ENCODE measurements at regions not wholly inside any gene's neighbourhood (a gene's known extent, or its start where the extent isn't known, plus 50 kb on each side); places are given as distances from the start of the nearest gene placed in this dataset.

DNA sequence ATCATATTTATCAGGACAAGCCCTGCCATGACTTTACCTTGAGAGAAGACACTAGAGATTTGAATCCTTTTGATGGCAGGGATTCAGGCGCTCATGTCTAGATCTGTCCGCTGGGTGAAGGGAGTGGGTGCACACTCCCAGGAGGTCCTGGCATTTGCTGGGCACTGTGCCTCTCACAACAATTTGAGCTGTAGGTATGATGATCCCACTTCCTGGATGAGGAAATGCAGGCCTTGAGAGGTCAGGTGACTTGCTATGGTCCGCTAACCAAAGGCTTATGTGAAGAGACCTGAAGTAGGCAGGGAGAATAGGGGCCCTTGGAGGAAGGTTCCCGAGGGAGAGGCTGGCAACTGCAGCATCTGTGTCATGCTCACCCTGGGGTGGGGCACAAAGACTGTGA lies 206.1 kb downstream of the HAUS1 start:
- H3K27me3 ChIP-seq (replicated peaks in 1 of 4; ENCODE audit: control extremely low read depth in 1 of 4, control insufficient read depth in 3 of 4, insufficient read depth in 4 of 4, low read length in 3 of 4): peaks cover 0 to under 1% (median 0%) of the 10 kb centered on the region in 4 experiments
- no peak overlapping the region for H3K9ac ChIP-seq (ENCODE audit: low read length)
- intact Hi-C loops (cut with micrococcal nuclease): no loop called here
- H3K9me3 ChIP-seq (ENCODE audit: control extremely low read depth in 1 of 3, control insufficient read depth in 2 of 3, insufficient read depth in 1 of 3, low read length in 2 of 3): peaks cover 0 to 4% (median 0%) of the 10 kb centered on the region in 3 donors
- H3K4me2 ChIP-seq (replicated peaks; ENCODE audit: low read depth, low read length, poor library complexity, severe bottlenecking): no peak overlapping the region
- no peak overlapping the region for H2AFZ ChIP-seq (ENCODE audit: insufficient read depth, low read depth, low read length, poor library complexity, severe bottlenecking)
- H3K79me2 ChIP-seq (ENCODE audit: control insufficient read depth, insufficient read depth, low read length): no peaks in the 10 kb centered on the region
- H3K9me3 Mint-ChIP-seq (ENCODE audit: insufficient read depth): peaks cover 3% of the 10 kb centered on the region
- POLR2A ChIA-PET: no interaction called here
- WGBS (ENCODE audit: insufficient coverage): 95% methylated on average over 4 of the region's 4 CpGs
- H3K4me3 Mint-ChIP-seq: no peak overlapping the region
- no peaks in the 10 kb centered on the region for H3K4me1 ChIP-seq (ENCODE audit: control insufficient read depth in 2 of 2, insufficient read depth in 2 of 2, low read length in 2 of 2)
- ATAC-seq (ENCODE audit: low read depth): no peak
- H3K4me1 Mint-ChIP-seq: no peaks in the 10 kb centered on the region
- H4K20me1 ChIP-seq (ENCODE audit: control insufficient read depth, insufficient read depth, low read length, poor library complexity, severe bottlenecking): no peaks in the 10 kb centered on the region
- TF ChIP-seq, protein P1, sequence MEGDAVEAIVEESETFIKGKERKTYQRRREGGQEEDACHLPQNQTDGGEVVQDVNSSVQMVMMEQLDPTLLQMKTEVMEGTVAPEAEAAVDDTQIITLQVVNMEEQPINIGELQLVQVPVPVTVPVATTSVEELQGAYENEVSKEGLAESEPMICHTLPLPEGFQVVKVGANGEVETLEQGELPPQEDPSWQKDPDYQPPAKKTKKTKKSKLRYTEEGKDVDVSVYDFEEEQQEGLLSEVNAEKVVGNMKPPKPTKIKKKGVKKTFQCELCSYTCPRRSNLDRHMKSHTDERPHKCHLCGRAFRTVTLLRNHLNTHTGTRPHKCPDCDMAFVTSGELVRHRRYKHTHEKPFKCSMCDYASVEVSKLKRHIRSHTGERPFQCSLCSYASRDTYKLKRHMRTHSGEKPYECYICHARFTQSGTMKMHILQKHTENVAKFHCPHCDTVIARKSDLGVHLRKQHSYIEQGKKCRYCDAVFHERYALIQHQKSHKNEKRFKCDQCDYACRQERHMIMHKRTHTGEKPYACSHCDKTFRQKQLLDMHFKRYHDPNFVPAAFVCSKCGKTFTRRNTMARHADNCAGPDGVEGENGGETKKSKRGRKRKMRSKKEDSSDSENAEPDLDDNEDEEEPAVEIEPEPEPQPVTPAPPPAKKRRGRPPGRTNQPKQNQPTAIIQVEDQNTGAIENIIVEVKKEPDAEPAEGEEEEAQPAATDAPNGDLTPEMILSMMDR (IDR thresholded peaks at IDR 0.05): no peak
- TF ChIP-seq EZH2 (IDR thresholded peaks at IDR 0.05; ENCODE audit: borderline replicate concordance, insufficient read depth, low read depth, low read length, poor library complexity, severe bottlenecking): no peak
- no peak overlapping the region for H3K4me3 ChIP-seq (ENCODE audit: control extremely low read depth in 1 of 5, extremely low read depth in 1 of 5, insufficient read depth in 1 of 5, low read depth in 2 of 5, low read length in 4 of 5)
- DNase-seq: no peak
- CTCF ChIA-PET: no interaction called here
- H3K36me3 ChIP-seq (replicated peaks in 1 of 2; ENCODE audit: control extremely low read depth in 1 of 2, control insufficient read depth in 1 of 2, extremely low read depth in 1 of 2, insufficient read depth in 2 of 2, low read length in 1 of 2): no peaks in the 10 kb centered on the region
- peaks cover 8% of the 10 kb centered on the region for H3K27me3 Mint-ChIP-seq
- no peak overlapping the region for H3K27ac ChIP-seq (ENCODE audit: low read length in 2 of 2)
- H3K27ac Mint-ChIP-seq: no peak overlapping the region

DNA sequence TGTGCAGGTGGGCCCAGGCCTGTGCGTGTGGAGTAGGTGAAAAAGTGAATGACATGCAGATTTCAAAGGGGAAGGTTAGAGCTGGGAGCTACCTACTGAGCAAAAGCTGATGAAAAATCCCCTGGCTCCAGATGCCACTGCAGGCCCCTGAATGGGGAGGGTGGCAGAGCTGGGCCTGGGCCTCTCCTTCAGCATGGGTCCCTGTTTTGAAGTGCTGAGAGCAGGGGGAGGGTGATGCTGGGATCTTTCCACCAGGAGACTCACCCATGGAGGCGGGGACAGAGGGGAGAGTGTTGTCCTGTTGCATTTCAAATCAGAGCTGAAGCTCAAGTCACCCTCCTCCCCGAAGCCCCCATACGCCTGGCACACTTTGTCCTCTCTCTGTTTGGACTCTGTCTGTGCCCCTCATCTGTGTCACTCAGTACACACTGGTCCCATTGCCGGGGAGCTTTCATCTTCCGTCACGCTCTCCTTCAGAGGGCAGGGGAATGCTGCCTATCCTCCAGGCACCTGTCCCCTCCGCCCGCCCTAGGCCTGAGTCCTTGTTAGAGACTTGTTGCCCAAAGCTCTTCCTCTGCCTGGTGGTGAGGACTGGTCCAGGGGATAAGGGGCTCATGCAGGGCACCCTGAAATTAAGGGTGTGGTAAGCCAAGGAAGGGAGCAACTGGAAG lies 206.6 kb downstream of the HAUS1 start:
- Histone ChIP-seq H3K79me2 (ENCODE audit: control insufficient read depth, insufficient read depth, low read length) (no peaks in the 10 kb centered on the region), H4K20me1 (ENCODE audit: control insufficient read depth, insufficient read depth, low read length, poor library complexity, severe bottlenecking) (no peaks in the 10 kb centered on the region), H3K4me2 (replicated peaks; ENCODE audit: low read depth, low read length, poor library complexity, severe bottlenecking) (no peak overlapping the region), H3K27ac (ENCODE audit: low read length in 2 of 2) (no peak overlapping the region), H3K9ac (ENCODE audit: low read length) (no peak overlapping the region), H3K36me3 (replicated peaks in 1 of 2; ENCODE audit: control extremely low read depth in 1 of 2, control insufficient read depth in 1 of 2, extremely low read depth in 1 of 2, insufficient read depth in 2 of 2, low read length in 1 of 2) (no peaks in the 10 kb centered on the region), H2AFZ (ENCODE audit: insufficient read depth, low read depth, low read length, poor library complexity, severe bottlenecking) (no peak overlapping the region), H3K4me1 (ENCODE audit: control insufficient read depth in 2 of 2, insufficient read depth in 2 of 2, low read length in 2 of 2) (no peaks in the 10 kb centered on the region), H3K27me3 (replicated peaks in 1 of 4; ENCODE audit: control extremely low read depth in 1 of 4, control insufficient read depth in 3 of 4, insufficient read depth in 4 of 4, low read length in 3 of 4) (no peaks in the 10 kb centered on the region), H3K4me3 (ENCODE audit: control extremely low read depth in 1 of 5, extremely low read depth in 1 of 5, insufficient read depth in 1 of 5, low read depth in 2 of 5, low read length in 4 of 5) (no peak overlapping the region), H3K9me3 (ENCODE audit: control extremely low read depth in 1 of 3, control insufficient read depth in 2 of 3, insufficient read depth in 1 of 3, low read length in 2 of 3) (peaks cover 0 to 4% (median 0%) of the 10 kb centered on the region in 3 donors)
- Mint-ChIP-seq H3K4me1 (no peaks in the 10 kb centered on the region), H3K27me3 (peaks cover 8% of the 10 kb centered on the region), H3K4me3 (no peak overlapping the region), H3K9me3 (ENCODE audit: insufficient read depth) (peaks cover 3% of the 10 kb centered on the region), H3K27ac (no peak overlapping the region)
- 91% methylated on average over 8 of the region's 9 CpGs for WGBS (ENCODE audit: insufficient coverage)
- ATAC-seq (ENCODE audit: low read depth): no peak
- no peak for DNase-seq
- intact Hi-C loops (cut with micrococcal nuclease): no loop called here
- ChIA-PET CTCF (no interaction called here), POLR2A (no interaction called here)
- no peak for TF ChIP-seq EZH2 (IDR thresholded peaks at IDR 0.05; ENCODE audit: borderline replicate concordance, insufficient read depth, low read depth, low read length, poor library complexity, severe bottlenecking)
- TF ChIP-seq, protein P1 (IDR thresholded peaks at IDR 0.05): no peak

All from B cell (primary cell).